IMR-90 (cell line): ENCODE measurements at regions not wholly inside any gene's neighbourhood (a gene's known extent, or its start where the extent isn't known, plus 50 kb on each side); places are given as distances from the start of the nearest gene placed in this dataset.
"Not testable (repeated sequence)": the region's sequence is repeated elsewhere in the genome, so short reads cannot be mapped to it uniquely, and the experiment has no call there.

Source experiments
- CEBPB ChIP-seq: IDR thresholded peaks from 2 replicates; pipeline ENCODE4 v1.6.1; 2012; ENCODE audit warnings: low read depth, low read length, improper control_type of control experiment
- CHD1 ChIP-seq: IDR thresholded peaks from 2 replicates; pipeline ENCODE4 v1.6.1; 2012; ENCODE audit warnings: low read depth, low read length, improper control_type of control experiment
- MAFK ChIP-seq: IDR thresholded peaks from 2 replicates; pipeline ENCODE4 v1.6.1; 2012; ENCODE audit warnings: low read depth, low read length, improper control_type of control experiment
- MAZ ChIP-seq: IDR thresholded peaks from 2 replicates; pipeline ENCODE4 v1.6.1; 2012; ENCODE audit warnings: low read depth, mild to moderate bottlenecking, low read length, improper control_type of control experiment, moderate library complexity, borderline replicate concordance
- NFE2L2 ChIP-seq: fragments of 150-350 bp; IDR thresholded peaks from 2 replicates; pipeline ENCODE4 v1.6.1; 2016; ENCODE audit warnings: low read depth, mild to moderate bottlenecking, low read length
- POLR2A ChIP-seq: IDR thresholded peaks from 2 replicates; pipeline ENCODE4 v1.6.1; 2012; ENCODE audit warnings: mild to moderate bottlenecking, low read depth, low read length
- RAD21 ChIP-seq: IDR thresholded peaks from 2 replicates; pipeline ENCODE4 v1.6.1; 2012; ENCODE audit warnings: low read length, improper control_type of control experiment
- RCOR1 ChIP-seq: IDR thresholded peaks from 2 replicates; pipeline ENCODE4 v1.6.1; 2012; ENCODE audit warnings: mild to moderate bottlenecking, low read length, improper control_type of control experiment; ENCODE audit not compliant: insufficient replicate concordance
- SMC3 ChIP-seq: fragments of 150-350 bp; IDR thresholded peaks from 2 replicates; pipeline ENCODE4 v1.6.1; 2016; ENCODE audit warnings: low read depth, mild to moderate bottlenecking, antibody characterized with exemption, low read length, moderate library complexity
- TF ChIP-seq, protein P1 (sequence below): conservative IDR thresholded peaks from 2 replicates; pipeline ENCODE4 v1.5.1; 2012; ENCODE audit warnings: mild to moderate bottlenecking, low read depth, low read length, improper control_type of control experiment
- TF ChIP-seq, protein P2 (sequence below): fragments of 150-350 bp; IDR thresholded peaks from 2 replicates; pipeline ENCODE4 v1.6.1; 2016; ENCODE audit warnings: low read depth, mild to moderate bottlenecking, low read length, moderate library complexity, borderline replicate concordance

DNA sequence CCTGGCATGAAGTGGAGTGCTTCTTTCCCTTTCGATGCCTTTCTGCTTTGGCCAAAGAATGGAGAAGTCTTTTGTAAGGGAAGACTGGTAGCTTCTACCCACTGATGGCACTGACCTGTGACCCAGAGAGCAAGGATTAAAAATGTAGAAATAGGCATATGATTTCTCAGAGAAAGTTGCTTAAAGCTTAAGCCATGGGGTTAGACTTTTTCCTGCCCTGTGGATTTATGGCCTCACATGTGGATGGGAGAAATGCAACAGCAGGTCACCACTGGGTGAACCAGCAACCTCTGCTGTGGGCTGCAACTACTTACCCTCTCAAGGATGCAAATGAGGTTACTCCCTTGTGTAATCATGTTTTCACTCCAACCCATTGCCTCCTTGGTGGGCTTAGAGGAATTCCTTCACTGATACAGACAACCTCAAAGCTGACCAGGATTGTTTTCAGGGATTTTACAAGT lies 86.7 kb upstream of the CDC42EP3 start:
- TF ChIP-seq, protein P1, sequence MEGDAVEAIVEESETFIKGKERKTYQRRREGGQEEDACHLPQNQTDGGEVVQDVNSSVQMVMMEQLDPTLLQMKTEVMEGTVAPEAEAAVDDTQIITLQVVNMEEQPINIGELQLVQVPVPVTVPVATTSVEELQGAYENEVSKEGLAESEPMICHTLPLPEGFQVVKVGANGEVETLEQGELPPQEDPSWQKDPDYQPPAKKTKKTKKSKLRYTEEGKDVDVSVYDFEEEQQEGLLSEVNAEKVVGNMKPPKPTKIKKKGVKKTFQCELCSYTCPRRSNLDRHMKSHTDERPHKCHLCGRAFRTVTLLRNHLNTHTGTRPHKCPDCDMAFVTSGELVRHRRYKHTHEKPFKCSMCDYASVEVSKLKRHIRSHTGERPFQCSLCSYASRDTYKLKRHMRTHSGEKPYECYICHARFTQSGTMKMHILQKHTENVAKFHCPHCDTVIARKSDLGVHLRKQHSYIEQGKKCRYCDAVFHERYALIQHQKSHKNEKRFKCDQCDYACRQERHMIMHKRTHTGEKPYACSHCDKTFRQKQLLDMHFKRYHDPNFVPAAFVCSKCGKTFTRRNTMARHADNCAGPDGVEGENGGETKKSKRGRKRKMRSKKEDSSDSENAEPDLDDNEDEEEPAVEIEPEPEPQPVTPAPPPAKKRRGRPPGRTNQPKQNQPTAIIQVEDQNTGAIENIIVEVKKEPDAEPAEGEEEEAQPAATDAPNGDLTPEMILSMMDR = not testable (repeated sequence)
- not testable (repeated sequence) for TF ChIP-seq CEBPB, SMC3, MAZ, POLR2A, CHD1, NFE2L2, RAD21, MAFK, RCOR1
- TF ChIP-seq, protein P2, sequence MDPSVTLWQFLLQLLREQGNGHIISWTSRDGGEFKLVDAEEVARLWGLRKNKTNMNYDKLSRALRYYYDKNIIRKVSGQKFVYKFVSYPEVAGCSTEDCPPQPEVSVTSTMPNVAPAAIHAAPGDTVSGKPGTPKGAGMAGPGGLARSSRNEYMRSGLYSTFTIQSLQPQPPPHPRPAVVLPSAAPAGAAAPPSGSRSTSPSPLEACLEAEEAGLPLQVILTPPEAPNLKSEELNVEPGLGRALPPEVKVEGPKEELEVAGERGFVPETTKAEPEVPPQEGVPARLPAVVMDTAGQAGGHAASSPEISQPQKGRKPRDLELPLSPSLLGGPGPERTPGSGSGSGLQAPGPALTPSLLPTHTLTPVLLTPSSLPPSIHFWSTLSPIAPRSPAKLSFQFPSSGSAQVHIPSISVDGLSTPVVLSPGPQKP = not testable (repeated sequence)
